ENCODE measurements at regions not wholly inside any gene's neighbourhood (a gene's known extent, or its start where the extent isn't known, plus 50 kb on each side); places are given as distances from the start of the nearest gene placed in this dataset.
"Not testable (repeated sequence)": the region's sequence is repeated elsewhere in the genome, so short reads cannot be mapped to it uniquely, and the experiment has no call there.

- TF ChIP-seq CTCF (IDR thresholded peaks at IDR 0.05); EZH2 (IDR thresholded peaks at IDR 0.05; ENCODE audit: borderline replicate concordance, insufficient read depth, low read depth, low read length, poor library complexity, severe bottlenecking): not testable (repeated sequence)
Observed at GRCh38 chr15:30261432-30262141, 126.7 kb downstream of the GOLGA8T start.

All from B cell (primary cell).